ENCODE measurements at regions not wholly inside any gene's neighbourhood (a gene's known extent, or its start where the extent isn't known, plus 50 kb on each side); places are given as distances from the start of the nearest gene placed in this dataset.
A peak's percentile ranks its signal among the peaks of the same experiment; 100 is the strongest.
"Not testable (repeated sequence)": the region's sequence is repeated elsewhere in the genome, so short reads cannot be mapped to it uniquely, and the experiment has no call there.

DNA sequence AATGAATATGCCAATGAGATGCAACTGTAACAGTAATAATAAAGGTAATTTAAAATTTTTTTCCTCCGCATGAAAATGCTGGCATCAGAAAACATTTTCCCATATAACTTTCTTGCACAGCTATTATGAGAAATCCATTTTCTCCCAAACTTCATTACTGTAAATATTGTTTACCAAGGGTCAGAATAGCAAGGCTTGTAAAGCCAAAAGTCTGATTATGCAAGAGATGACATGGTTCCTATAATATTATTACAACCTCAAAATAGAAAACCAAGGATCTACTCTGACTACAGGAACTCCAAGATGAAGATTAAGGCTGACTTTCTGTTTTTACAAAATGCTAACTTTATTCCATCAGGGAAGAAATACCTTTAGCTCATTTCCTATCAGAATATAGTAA lies 162.7 kb upstream of the CDK1 start:
- DNase-seq, result no peak

DNA sequence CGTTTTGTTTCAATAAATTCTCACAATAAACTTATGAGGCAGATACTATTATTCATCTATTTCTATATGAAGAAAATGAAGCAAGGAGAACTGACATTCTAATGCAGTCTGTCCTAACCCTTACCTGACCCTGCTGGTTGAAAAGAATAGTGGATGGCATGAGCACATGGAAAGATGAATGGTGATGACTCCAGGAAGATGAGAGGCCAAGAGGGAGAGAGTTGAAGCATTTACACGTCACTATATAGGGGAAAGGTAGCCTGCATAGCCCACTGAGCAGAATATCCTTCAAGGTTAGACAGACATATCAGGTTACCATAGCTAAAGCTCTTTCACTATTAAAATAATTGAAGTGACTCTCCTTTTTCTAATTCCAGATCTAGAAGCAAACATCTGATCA lies 163.9 kb upstream of the CDK1 start:
- DNase-seq, result no peak

DNA sequence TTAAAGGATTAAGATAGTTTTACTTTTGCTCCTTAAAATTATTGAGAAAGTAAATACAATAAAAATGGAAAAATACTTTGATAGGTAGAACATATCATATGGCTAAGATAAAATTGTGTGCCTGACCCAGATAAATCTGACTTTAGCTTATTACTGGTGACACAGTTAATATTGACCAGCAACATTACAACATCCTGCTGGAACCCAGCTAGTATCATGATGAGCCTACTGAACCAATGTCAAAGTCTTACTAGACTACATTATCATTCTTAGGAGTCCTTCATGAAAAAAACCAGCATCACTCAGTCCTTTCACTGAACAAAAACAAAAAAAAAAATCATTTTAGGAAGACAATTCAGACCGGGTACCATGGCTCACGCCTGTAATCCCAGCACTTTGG lies 164.8 kb upstream of the CDK1 start:
- DNase-seq, result no peak

DNA sequence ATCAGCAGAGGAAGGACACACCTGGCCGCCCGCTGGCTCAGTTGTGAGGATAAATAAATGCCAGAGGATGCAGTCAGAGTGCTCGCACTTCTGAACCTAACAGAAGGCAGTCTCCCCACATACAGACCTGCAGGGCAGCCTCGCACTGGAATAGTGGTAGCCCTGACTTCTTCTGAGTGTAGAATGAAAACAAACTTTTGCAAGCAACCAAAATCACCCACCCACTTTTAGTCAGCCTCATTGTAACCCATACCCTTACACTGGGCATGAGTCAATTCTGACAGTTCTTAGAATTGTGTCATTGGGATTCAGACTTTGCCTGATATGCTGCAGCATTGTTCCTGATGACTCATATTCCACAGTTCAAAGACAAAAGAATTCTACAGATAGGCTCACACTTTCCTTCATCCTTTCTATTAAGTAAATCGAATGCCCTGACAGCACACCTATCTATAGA lies 167.0 kb upstream of the CDK1 start:
- no peak for DNase-seq

DNA sequence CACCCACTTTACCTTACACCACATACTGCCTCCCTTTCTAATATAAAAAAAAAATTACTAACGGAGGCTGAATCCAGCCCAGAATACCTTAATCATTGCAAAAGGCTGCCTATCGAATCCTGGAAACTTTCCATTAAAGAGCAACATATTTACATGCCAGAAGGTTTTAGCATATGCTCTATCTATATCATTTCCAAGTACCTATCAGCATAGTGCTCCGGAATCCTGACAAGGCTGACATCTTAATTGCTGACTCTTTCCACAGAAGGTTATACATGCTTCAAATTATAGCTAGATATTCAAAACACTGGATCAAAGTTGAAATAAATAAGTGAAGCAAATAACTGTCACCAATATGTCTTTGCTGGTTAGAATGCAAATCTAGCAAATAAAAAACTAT lies 170.9 kb upstream of the CDK1 start:
- DNase-seq, result no peak

DNA sequence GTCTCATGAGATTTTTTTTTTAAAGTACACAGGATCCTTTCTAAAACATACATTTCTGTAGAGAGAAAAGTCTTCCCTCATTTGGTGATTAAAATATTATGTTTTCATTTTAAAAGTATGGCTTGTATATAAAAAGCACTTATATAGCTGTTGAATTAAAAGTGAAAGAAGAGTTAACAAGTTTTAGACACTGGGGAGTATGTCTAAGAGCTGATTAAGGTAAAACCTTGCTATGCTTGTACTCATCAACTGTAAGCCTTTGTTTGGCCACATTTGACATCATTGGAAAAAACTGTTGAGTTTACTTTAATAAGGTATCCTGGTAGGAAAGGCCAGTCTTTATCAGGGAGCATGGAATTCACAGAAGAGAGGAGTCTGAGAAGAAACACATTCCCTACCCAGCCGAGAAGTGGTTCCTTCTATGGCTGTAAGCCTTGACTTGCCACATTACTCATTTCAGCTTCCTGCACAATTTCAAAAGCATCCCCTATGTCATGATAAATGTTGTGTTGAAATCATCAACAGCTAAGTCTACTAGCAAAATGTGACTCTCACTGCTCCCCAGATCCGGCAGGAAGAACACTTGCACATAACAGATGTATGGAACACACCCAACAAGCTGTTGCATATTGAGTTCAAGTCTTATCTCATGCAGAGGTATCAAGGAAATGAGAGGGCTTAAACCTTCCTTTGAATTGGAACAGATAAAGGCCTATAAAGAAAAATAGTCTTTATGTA lies 171.8 kb upstream of the CDK1 start:
- no peak for DNase-seq

DNA sequence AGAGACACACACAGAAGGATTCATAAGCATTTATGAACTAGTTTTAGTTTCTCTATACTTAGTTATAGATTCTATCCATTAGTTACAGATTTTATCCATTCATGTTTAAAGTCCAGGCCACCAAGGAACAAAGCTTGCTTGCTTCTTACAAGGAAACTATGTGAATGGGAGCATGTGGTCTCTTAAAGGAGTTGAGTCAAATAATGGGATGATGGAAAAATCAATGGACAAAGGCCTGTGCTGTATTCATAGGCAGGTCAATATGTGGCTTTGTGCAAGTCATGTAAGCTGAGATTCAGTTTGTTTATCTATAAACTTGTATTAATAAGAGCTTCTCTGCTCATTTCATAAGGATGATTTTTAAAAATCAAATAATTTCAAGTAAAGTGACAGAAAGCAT lies 172.8 kb upstream of the CDK1 start:
- DNase-seq, result no peak

DNA sequence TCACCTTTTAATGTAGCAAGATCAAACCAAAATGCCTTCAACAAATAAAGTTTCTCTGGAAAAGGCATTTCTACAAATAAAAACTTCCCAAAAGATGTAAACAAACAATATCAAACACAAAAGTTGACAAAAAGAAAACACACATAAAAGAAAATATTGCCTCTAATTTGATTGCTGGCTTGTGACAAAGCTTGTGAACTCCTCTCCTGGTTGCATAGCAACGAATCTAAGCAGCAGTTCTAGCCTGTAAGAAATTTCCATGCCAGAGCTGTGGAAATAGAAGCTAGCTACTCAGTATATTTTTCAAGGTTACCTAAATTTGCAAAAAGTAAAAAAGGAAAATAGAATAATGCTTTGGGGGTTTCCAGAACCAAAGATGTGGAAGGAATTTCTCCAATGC lies 173.9 kb upstream of the CDK1 start:
- DNase-seq, result peak; percentile 19

DNA sequence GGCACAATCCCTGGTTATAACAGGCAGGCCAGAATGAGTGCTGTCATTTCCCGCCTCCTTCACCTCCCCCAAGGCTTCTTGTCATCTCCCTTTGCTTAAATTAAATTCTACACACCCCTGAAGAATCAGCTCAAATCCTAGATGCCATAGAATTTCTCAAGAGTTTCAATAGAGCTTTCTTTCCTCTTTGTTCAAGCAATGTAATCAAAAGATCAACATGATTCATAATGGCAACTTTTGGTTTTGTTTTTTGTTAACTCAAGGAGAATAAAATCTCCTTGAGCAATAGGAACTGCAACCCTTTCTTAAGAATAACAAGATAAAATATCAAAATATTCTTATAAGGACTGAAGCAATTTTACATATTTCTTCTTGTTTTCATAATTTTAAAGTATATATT lies 180.8 kb upstream of the CDK1 start:
- no peak for DNase-seq

DNA sequence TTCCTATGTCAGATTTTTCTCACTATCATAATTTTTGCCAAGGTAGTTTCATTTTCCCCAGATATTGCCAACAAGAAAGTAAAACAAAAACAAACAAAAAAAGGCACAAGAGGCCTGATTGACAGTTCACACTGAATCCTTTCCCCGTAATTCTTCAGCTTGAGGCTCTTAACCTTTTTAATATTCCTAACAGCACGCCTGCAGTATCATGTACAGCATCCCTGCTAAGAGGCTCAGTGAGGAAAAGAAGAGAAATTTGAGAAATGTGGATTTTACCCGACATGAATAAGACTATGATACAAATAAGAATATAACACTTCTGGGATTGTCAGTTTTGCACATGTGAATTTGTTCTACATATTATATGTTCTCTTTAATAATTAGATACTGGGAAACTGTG lies 182.4 kb upstream of the CDK1 start:
- DNase-seq, result no peak

DNA sequence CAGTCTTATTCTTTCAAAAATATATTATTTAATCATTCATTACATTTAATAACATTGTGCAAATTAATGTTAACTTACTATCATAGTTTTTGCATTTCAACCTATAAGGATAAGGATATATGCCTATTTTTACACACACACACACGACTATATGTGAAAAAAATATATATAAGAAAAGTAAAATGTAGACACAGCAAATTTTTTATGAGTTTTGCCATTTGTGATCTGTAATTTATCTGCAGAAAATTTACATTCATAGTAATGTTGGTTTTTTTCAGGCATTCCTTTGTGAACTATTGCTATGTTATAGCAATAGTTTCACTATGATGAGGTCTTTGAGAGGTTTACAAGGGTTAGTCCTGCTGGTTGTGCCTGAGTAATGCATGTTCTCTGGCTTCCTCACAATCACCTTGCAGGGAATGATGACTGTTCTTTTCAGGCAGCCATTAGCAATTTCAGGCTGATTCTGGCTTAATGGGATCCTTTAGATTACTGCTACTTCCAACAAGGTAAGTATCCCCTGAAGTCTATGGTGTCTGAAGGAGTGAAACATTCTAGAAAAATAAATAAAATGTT lies 183.7 kb upstream of the CDK1 start:
- no peak for DNase-seq

DNA sequence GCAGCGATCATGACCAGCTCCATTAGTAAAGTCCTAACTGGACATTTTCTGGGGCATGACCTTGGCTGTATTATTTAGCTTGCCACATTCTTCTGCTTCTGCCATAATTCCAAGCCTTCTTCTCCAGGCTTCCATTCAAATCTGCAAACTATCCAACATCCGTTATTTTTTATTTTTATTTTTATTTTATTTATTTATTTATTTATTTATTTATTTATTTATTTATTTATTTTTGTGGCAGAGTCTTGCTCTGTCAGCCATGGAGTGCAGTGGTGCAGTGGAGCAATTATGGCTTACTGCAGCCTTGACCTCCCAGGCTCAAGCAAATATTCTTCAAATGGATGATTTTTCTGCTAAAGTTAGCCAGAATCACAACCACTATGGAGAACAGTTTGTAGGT lies 187.2 kb upstream of the CDK1 start:
- DNase-seq, result no peak

DNA sequence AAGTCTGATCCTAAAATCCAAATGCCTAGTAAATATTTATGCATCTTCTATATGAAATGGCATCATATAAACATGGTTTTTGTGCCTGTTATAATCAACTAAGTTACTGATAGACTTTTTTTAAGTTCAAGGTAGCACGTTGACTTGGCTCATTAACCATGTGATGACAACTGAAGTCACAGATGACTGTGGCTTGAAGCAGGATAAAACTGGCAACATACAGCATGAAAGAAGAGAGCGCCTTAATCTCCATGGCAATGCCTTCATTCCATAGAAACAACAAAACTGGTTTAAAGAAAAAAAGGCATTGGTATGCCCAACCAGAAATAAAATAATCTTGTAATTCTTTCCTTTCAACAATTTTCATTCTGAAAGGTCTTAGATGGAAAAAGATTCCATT lies 188.9 kb upstream of the CDK1 start:
- no peak for DNase-seq

DNA sequence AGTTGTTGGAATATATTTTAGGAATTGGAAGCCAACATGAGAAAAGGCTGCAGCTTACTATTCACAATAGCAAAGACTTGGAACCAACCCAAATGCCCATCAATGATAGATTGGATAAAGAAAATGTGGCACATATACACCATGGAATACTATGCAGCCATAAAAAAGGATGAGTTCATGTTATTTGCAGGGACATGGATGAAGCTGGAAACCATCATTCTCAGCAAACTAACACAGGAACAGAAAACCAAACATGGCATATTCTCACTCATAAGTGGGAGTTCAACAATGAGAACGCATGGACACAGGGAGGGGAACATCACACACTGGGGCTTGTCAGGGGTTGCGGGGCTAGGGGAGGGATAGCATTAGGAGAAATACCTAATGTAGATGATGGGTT lies 192.1 kb upstream of the ANK3 start:
- DNase-seq, result not testable (repeated sequence)

DNA sequence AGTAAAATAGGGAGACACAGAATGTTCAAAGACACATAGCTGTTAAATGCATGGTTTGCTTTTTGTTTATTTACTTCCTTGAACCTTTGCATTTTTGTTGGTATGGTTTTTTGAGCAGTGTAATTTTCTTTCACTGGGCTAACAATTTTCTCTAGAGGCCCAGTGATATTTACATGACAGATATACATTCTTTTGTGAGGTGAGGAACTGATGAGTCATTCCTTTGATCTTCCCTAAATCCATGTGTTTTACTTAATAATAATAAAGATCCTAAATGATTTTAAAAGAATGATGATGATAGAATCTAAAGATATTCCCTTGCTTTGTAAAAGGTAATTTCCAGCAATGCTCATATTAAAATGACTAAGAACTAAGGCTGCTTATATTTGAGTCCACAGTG lies 188.5 kb upstream of the ANK3 start:
- DNase-seq, result no peak

DNA sequence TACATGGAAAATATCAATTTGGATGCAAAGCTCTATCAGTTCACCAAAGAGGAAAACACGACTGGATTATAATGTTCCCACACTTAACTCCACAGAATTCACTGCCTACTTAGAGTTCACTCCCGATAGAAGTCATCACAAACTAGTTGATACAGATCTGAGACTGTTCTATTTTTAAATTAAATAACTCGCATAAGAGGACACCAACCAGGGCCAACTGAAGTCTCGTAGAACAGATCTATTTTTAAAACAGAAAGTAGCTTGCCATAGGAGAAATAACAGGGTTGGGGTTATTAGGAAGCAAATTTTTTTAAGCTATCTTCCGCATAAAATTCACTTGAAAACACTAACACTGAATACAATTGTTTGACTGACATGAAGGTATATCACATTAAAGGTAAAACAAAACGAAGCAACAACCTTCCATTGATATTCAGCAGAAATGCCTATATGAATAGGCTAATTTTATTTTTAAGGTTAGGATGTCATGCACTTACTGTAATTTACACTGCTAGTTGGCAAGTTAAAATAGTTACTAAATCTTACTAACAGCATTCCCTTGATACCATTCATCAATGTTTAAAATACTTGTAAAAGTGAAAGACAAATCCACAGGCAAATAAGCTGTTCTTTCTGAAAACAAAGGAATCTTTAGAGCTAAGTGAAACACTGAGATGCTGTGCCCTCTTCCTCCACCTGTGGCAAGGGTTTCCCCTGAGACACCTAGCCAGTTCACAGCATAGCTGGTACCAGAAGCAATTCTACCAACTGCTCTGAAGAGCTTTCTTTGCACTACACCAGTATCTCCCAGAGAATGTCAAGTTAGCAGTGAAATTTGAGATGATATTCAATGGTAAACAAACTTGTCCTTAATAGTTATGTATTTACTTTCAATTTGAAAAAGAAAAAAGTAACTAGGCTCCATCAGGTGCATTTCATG lies 186.7 kb upstream of the ANK3 start:
- DNase-seq, result no peak

DNA sequence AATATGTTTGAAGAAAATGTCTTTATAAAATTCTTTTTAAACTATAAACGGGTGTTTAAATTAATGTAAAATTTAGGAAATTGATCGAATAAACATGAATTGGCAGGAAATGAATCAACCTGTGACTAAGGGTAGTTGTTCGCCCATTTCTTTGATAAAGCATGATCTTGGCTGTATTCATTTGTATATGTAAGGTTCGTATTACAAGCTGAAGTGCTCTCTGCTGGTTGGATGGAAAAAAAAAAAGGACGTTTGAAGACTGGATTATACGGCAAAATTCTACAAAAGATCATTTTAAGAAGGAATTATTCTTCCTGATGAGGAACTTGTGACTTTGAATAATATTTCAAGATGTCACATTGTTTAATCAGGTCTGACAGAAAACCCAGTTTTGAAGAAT lies 185.4 kb upstream of the ANK3 start:
- DNase-seq, result no peak

DNA sequence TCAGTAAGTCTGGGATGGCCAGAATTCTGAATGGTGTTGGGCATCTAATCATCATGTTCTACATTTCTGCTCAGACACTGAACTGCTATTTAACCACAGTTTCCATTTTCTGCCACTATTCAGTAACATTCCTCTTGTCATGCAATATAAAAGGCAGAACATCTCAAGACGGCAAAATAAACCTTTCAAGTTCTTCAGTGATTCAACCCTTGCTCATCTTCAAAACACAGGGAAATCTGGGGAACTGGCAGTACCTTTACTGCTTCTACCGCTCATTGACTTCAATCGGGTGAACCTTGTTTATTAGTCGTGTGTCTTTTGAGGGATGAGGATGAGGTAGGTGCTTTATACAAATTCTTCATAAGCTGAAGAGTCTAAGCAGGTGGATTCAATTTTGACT lies 184.7 kb upstream of the ANK3 start:
- DNase-seq, result no peak

DNA sequence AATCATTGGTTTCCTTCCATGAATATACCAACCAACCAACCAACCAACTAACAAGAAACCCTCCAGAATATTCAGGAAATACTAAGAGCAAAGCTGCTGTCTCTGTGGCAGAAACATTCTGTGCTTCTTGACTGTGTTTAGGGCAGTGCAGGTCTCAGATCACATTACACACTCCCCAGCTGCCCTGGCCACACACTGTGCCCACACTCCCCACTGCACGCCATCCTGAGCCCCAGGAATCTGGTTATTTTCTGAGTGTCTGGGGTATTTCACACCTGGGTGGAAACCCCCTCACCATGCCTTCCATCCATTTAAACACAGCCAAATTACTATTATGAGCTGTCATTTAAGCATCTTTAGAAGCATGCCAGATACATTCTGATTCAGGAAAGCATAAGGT lies 183.7 kb upstream of the ANK3 start:
- peak; percentile 60 for DNase-seq

DNA sequence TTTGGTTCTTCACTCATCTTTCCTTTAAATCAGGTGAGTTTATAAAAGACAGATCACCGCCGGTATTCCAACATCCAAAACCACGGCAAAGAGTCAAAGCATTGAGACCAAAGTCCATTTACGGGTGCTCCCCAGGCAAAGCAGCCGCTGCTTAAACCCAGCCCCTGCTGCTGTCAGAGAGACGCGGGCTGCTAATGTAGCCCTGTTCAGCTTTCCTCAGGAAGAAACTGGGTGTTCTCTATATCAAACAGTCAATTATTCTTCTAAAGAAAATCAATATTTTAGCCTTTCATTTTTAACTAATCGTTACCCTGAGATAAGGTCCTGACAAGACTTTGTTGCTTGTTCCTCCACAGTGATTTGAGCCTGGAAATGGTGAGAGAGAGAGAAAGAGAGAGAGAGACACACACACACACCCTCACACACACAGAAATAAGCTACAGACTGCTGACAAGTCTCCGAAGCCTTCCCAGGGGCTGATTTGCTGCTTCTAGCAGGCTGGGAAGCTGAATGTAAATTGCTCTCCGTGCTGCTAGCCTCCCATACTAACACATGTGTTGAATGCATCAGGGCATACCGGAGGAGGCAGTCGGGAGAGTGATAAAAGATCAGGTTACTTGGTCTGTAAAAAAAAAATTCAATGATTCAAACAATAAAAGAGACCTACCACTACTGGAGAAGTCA lies 183.0 kb upstream of the ANK3 start:
- DNase-seq, result peak; percentile 72

DNA sequence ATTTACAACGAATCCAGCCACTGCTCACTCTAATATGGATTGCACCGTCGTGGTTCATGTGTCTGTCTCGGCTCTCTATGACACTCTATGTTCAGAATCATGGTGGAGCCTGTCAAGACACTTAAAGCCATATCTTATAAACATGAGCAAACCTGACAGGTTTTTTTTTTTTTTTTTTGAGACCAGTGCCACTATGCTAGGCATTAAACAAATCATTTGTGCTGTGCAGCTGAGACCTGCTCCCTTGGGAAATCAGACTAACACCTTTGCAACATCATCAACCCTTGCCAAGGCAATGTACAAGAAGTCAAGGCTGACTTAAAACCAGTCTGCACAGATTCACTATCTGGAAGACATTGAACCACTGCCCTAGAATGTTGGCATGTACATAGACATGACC lies 181.2 kb upstream of the ANK3 start:
- no peak for DNase-seq

DNA sequence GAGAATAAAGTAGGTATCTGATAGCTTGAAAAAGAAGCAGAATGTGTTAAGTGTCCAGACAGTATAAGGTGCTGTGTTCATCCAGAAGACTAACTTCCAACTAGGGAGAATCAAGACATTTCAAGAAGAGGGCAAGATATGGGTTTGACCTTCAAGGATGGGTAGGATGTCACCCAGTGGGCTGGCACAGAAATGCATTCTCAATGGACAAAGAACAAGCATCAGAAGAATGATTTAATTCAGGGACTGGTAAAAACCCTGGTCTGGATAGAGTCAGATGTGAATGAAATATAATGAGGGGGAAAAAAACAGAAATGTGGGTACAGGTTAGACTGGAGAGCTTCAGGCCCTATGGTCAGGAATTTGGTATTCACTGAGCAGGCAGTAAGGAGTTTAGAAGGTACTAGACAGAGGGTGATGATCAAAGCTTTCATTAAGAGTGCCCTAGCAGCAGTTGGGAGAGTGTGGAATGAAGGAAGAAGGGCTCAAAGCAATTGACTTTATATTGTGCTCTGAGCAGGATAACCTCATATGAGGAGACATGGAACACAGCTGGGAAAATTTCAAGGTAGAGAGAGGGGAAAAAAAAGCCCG lies 180.7 kb upstream of the ANK3 start:
- DNase-seq, result no peak

Measured in left kidney (tissue), 1 donor.